ENCODE measurements at regions not wholly inside any gene's neighbourhood (a gene's known extent, or its start where the extent isn't known, plus 50 kb on each side); places are given as distances from the start of the nearest gene placed in this dataset.

DNA sequence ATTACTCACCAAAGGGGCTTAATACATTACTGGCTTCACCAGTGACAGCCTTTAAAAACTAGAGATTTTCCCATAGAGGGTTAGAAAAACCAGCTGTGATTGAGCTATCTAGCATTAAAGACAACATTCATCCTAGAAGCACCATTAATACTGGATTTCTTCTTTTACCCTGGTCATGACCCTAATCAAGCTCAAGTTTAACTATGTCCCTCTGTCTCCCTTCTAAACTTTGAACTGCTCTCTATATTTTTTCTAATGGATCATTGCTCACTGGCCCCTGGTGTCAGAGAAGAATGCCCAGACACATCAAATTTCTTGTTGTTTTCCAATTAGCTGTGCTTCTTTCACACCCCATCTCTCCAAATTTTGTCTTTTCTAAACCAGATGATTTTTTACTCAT, 1101.3 kb downstream of the XPNPEP1 start:
- no peak for TF ChIP-seq CTCF (IDR thresholded peaks at IDR 0.05; ENCODE audit: low read depth, low read length, missing control alignments)

GRCh38 chr10:108819302-108819701, 1104.0 kb downstream of the XPNPEP1 start:
- H3K4me3 ChIP-seq (replicated peaks; ENCODE audit: low read depth, low read length): no peak overlapping the region
- TF ChIP-seq CTCF (IDR thresholded peaks at IDR 0.05; ENCODE audit: low read depth, low read length, missing control alignments): no peak
- DNase-seq (ENCODE audit: extremely low read depth, low read depth): no peak

More for the DNA sequence above, 1101.3 kb downstream of the XPNPEP1 start:
- H3K4me3 ChIP-seq (replicated peaks; ENCODE audit: low read depth, low read length): no peak overlapping the region
- no peak for DNase-seq (ENCODE audit: extremely low read depth, low read depth)

GRCh38 chr10:108817584-108817983, 1105.7 kb downstream of the XPNPEP1 start:
- TF ChIP-seq CTCF (IDR thresholded peaks at IDR 0.05; ENCODE audit: low read depth, low read length, missing control alignments): no peak
- no peak overlapping the region for H3K4me3 ChIP-seq (replicated peaks; ENCODE audit: low read depth, low read length)

GRCh38 chr10:108817135-108817534, 1106.2 kb downstream of the XPNPEP1 start:
- no peak overlapping the region for H3K4me3 ChIP-seq (replicated peaks; ENCODE audit: low read depth, low read length)
- no peak for DNase-seq (ENCODE audit: extremely low read depth, low read depth)
- no peak for TF ChIP-seq CTCF (IDR thresholded peaks at IDR 0.05; ENCODE audit: low read depth, low read length, missing control alignments)

More at GRCh38 chr10:108817584-108817983, 1105.7 kb downstream of the XPNPEP1 start:
- no peak for DNase-seq (ENCODE audit: extremely low read depth, low read depth)

GRCh38 chr10:108812906-108813305, 1110.4 kb downstream of the XPNPEP1 start:
- no peak for DNase-seq (ENCODE audit: extremely low read depth, low read depth)
- no peak overlapping the region for H3K4me3 ChIP-seq (replicated peaks; ENCODE audit: low read depth, low read length)
- TF ChIP-seq CTCF (IDR thresholded peaks at IDR 0.05; ENCODE audit: low read depth, low read length, missing control alignments): no peak

- no peak for DNase-seq (ENCODE audit: extremely low read depth, low read depth)
- TF ChIP-seq CTCF (IDR thresholded peaks at IDR 0.05; ENCODE audit: low read depth, low read length, missing control alignments): no peak
- H3K4me3 ChIP-seq (replicated peaks; ENCODE audit: low read depth, low read length): no peak overlapping the region
These were observed 1111.0 kb downstream of the XPNPEP1 start for GRCh38 chr10:108812296-108812695.

GRCh38 chr10:108808228-108808627, 1115.1 kb downstream of the XPNPEP1 start:
- no peak for TF ChIP-seq CTCF (IDR thresholded peaks at IDR 0.05; ENCODE audit: low read depth, low read length, missing control alignments)
- no peak overlapping the region for H3K4me3 ChIP-seq (replicated peaks; ENCODE audit: low read depth, low read length)
- DNase-seq (ENCODE audit: extremely low read depth, low read depth): no peak
